SKM-1 treated with dmso at 0.1 percent for 144 hours (cell line): ENCODE measurements at regions not wholly inside any gene's neighbourhood (a gene's known extent, or its start where the extent isn't known, plus 50 kb on each side); places are given as distances from the start of the nearest gene placed in this dataset.

Experiments used
- DNase-seq: peaks from one replicate; lab custom pipeline; 2025; ENCODE audit not compliant: unreplicated experiment; lab: John Stamatoyannopoulos, UW

- DNase-seq = no peak
These were observed 317.3 kb upstream of the MGAT5 start for GRCh38 chr2:133936601-133937000.

DNA sequence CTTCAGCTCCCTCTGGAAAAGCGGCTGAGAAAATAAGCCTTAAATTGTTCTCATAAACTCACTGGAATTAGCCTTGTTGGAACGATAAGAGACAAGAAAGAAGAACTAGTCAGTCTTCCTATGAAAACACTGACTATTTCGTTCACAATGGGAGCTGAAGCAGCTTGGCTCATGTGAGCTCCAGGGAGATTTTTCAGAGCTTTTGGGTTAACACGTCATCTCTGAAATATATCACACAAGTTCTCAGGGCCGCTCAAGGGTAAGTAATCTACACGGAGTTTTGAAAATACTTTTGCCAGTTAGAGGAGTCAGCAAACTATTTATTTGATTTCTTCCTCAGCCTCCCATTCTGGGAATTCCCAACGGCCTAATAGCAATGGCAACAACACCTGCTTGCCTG, 316.2 kb upstream of the MGAT5 start:
- no peak for DNase-seq

DNA sequence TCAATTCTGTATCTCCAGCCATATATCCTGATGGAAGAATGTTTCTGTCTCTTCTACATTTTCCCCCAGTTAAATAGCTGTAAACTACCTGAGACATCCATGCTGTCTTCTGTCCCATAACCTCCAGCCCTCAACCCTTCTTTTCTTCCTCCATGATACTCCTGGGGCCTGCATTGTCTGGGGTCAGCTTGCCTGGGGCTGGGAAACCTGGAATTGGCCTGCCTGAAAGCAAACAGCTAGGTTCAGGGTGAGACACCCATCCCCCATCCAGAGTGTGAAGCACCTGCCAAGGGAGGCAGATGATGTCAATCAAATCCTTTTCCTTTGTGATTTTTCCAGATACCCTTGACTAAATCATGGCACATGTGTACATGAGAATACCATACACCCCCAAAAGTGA, 313.7 kb upstream of the MGAT5 start:
- no peak for DNase-seq

DNA sequence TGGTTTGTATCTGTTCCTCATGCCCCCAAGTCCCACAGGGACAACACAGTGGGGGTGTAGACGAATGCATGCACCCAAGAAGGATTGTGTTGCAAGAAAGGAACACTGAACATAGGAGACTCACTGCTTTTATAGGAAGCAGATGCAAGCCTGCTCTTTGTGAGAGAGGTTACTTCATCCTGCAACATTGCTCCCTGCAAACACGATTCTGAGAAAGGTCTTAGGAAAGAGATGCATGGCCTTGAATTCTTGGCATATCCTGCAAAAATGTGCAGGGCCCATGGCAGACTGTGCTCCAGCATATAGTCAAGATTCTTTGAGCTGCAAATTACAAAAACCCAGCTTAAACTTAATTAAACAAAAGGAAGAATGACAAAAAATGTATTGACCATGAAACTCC, 312.2 kb upstream of the MGAT5 start:
- no peak for DNase-seq

- DNase-seq = no peak
These were observed 311.5 kb upstream of the MGAT5 start for GRCh38 chr2:133942398-133942797.

GRCh38 chr2:133943108-133943507, 310.8 kb upstream of the MGAT5 start:
- DNase-seq = no peak

GRCh38 chr2:133945089-133945488, 308.8 kb upstream of the MGAT5 start:
- DNase-seq = no peak

DNA sequence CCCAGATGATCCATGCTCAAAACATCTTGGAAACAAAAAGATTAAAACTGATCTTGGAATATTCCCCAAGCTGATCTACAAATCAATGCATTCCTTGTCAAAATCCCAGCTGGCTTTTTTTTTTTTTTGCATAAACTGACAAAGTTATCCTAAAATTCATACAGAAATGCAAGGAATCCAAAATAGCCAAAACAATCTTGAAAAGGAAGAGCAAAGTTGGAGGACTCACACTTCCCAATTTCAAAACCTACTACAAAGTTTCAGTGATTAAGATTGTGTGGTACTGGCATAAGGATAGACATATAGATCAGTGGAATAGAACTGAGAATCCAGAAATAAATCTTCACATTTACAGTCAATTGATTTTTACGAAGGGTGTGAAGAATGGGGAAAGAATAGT, 306.8 kb upstream of the MGAT5 start:
- no peak for DNase-seq

DNA sequence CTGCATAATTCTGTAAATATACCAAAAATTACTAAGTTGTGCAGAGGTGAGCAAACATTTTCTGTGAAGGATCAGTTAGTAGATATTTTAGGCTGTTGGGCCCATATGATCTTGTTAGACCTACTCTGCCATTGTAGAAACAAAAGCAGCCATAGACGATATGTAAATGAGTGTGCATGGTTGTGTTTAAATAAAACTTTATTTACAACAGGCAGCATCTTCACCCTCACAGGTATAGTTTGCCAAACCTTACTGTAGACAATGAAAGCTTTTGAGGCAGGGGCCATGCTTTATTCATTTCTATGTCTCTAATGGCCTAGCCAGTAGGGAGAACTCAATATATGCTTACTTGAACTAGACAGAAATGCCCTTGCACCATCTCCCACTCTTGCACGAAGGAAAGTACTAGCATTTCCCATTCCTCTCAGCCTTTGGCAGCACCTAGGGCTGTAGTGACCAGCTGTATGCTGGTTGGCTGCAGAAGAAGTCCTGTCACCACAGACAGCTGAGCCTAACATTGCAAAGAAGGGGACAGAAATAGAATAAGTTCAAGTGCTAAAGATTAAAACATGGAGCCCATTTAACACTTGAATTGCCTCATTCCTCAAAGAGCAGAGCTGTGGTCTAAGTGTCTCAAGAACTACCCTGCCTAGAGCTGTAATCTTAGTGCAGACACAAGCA, 305.1 kb upstream of the MGAT5 start:
- DNase-seq = no peak

- DNase-seq = no peak
These were observed 304.3 kb upstream of the MGAT5 start for GRCh38 chr2:133949595-133949994.

DNA sequence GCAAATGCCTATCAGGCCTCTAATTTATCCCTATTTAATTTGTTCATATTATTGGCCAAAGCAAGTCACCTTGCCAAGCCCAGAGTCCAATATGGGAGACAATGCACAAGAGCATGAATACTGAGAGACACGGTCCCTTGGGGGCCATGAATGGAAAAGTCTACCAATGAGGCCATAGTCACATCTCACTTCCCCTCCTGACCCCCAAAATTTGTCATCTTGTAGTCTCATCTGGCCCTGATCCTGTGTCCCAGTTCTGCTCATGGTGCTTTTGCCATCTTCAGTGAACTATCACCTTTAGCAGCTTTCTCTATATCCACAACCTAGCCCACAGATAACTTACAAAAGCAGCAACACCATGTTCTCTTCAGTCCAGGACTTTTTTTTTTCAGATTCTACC, 302.7 kb upstream of the MGAT5 start:
- DNase-seq = no peak

- DNase-seq = no peak
These were observed 301.5 kb upstream of the MGAT5 start for GRCh38 chr2:133952420-133952819.

DNA sequence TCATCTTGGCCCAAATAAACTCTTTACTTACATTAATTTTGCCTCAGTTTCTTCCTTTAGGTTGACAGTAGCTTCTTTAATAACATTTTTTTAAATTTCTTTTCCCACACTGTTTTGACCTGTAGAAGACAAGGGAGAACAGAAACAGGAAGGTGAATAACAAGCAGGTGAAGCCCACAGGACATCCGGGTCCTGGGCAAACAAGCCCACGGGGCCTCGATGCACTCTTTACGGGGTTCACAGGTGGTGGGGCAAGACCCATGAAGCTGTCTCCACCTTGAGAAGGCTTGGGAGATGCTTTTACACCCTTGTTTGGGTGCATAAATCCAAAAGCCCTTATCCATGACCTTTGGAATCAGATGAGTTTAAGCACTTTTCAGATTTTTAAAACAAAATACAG, 301.0 kb upstream of the MGAT5 start:
- DNase-seq = no peak

DNA sequence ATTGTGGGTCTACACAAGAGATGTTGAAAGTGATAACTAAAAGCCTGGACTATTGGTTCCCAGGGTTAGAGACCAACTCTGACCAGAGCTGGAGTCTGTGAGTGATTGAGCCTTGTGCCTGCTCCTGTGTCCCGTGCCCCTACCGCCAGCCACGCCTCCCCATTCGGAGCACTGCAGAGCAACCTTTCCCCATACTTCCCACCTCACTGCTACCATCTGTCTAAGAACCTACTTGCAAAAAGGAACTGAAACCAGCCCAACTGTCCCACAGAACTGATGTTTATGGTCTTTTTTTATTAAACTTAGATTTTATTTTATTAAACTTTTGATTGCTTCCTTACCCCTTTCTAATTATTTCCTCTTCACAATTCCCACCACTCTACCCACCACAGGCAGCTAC, 300.3 kb upstream of the MGAT5 start:
- DNase-seq = peak; percentile 9

- no peak for DNase-seq
These were observed 299.2 kb upstream of the MGAT5 start for GRCh38 chr2:133954636-133955035.

DNA sequence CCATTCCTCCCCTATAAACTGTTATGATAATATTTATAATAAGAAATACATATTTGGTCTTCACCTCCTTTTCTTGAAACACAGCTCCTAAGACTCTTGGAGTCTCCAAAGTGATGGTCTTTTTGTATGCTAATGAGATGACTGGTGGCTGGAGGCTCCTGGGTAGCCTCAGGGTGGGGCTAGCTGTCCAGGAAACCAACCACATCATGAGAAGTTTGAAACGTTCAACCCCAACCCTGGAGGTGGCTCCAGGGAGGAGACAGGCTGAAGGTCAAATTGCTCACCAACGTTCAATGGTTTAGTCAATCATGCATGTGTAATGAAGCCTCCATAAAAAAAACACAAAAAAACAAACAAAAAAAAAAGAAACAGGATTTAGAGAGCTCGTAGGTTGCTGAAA, 298.7 kb upstream of the MGAT5 start:
- DNase-seq = no peak

DNA sequence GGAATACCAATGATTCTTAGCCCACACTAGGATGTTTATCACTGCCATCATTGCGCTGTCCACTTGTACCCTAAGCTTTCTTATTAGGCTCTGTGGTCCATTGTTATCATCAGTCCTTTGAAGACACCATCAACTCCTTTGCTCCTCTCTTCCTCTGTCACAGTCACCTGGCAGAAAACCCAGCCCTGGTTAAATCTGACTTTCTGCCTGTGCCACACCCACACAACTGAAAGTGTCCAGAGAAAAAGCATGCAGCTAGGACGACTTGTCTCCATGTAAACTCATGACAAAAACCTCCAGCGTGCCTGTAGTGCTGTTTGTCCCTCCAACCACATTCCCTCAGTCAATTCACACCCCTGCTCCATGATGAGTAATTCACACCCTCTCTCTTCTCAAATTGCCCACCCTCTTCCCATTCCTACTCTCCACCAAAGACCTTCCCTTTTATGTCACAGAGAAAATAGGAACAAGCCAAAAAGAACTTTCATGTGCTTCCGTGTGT, 297.4 kb upstream of the MGAT5 start:
- DNase-seq = no peak

- no peak for DNase-seq
These were observed 296.0 kb upstream of the MGAT5 start for GRCh38 chr2:133957724-133958480.

- DNase-seq = no peak
These were observed 294.8 kb upstream of the MGAT5 start for GRCh38 chr2:133959066-133959465.

- DNase-seq = no peak
These were observed 287.1 kb upstream of the MGAT5 start for GRCh38 chr2:133966720-133967304.

DNA sequence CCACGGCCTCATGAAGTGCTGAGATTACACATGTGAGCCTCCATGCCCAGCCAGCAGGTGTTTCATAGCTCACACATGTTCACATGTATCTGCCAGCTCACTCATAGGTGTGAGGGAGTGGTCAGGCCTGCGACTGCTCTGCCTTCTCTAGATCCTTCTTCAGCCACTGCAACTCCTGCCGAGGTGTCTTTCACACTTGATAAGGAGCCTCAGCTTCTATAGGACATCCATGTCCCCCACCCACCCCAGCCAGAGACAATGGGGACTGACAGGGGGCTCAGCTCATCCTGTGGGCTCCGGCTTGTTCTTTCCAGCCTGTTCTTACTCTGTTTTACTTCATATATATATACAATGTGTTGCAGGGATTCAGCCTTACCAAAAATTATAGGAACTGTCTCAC, 286.5 kb upstream of the MGAT5 start:
- no peak for DNase-seq

DNA sequence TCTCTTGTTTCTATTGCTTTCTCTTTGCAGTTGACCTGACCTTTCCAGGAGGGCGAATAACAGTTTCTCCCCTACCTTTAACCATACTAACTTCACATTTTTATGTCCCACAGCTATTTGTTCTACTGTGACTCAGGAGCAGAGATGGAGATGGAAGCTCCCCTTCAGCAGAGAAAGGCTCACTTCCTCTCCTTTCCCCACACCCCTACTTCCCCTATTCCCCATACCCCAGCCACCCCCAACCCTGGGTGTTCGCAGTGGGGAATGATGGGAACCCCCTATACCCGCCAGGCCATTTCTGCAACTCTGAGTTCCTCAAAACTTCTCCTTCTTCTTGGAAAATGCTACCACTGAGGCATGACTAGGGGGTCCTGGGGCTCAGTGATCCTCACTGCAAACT, 285.4 kb upstream of the MGAT5 start:
- DNase-seq = peak; percentile 63
